Endodermal cell (in vitro differentiated cells): ENCODE measurements at regions not wholly inside any gene's neighbourhood (a gene's known extent, or its start where the extent isn't known, plus 50 kb on each side); places are given as distances from the start of the nearest gene placed in this dataset.

ENCODE experiments used
- DNase-seq: peaks from one replicate; pipeline ENCODE4 v3.0.0-alpha.2; 2017
- H3K27ac ChIP-seq: 2 replicates; pipeline ENCODE4 v1.5.1; 2013; ENCODE audit warnings: mild to moderate bottlenecking, low read depth, low read length, moderate library complexity
- H3K27me3 ChIP-seq: 2 replicates; pipeline ENCODE4 v1.6.1; 2013; ENCODE audit warnings: mild to moderate bottlenecking, low read length, moderate library complexity; ENCODE audit not compliant: insufficient read depth, control insufficient read depth, poor library complexity, severe bottlenecking
- H3K36me3 ChIP-seq: 2 replicates; pipeline ENCODE4 v1.7.0; 2013; ENCODE audit warnings: mild to moderate bottlenecking, low read length, moderate library complexity; ENCODE audit not compliant: control insufficient read depth, insufficient read depth
- H3K4me1 ChIP-seq: one replicate; pipeline ENCODE4 v1.7.0; 2013; ENCODE audit warnings: low read length; ENCODE audit not compliant: control insufficient read depth, insufficient read depth
- H3K4me3 ChIP-seq: 2 replicates; pipeline ENCODE4 v1.5.1; 2013; ENCODE audit warnings: mild to moderate bottlenecking, low read length, moderate library complexity
- H3K9ac ChIP-seq: 2 replicates; pipeline ENCODE4 v1.6.1; 2013; ENCODE audit warnings: mild to moderate bottlenecking, low read length, moderate library complexity; ENCODE audit not compliant: poor library complexity, severe bottlenecking; ENCODE audit errors: extremely low read depth
- H3K9me3 ChIP-seq: 2 replicates; pipeline ENCODE4 v1.6.1; 2013; ENCODE audit warnings: mild to moderate bottlenecking, low read length, moderate library complexity; ENCODE audit not compliant: control insufficient read depth
- H3K27ac Mint-ChIP-seq: 2 replicates; pipeline ENCODE4 v1.8.0; 2020; ENCODE audit warnings: mixed read lengths
- H3K27me3 Mint-ChIP-seq: 2 replicates; pipeline ENCODE4 v1.8.0; 2021; ENCODE audit warnings: mild to moderate bottlenecking, mixed read lengths; ENCODE audit not compliant: insufficient read depth
- H3K36me3 Mint-ChIP-seq: 2 replicates; pipeline ENCODE4 v1.8.0; 2020; ENCODE audit warnings: low read depth, mixed read lengths
- H3K4me1 Mint-ChIP-seq: 2 replicates; pipeline ENCODE4 v1.8.0; 2020; ENCODE audit warnings: mixed read lengths
- H3K4me3 Mint-ChIP-seq: 2 replicates; pipeline ENCODE4 v1.8.0; 2020; ENCODE audit warnings: mild to moderate bottlenecking, moderate library complexity, mixed read lengths
- H3K9me3 Mint-ChIP-seq: 2 replicates; pipeline ENCODE4 v1.8.0; 2020; ENCODE audit warnings: mild to moderate bottlenecking, mixed read lengths
- WGBS, 2 experiments: methylation state at CpG; one replicate each; pipeline versions ENCODE4 v1.1.5 to v1.1.7; 2013; ENCODE audit warnings: missing lambda C conversion rate in 2 of 2, mixed read lengths in 1 of 2; ENCODE audit not compliant: insufficient coverage in 1 of 2, insufficient read length in 1 of 2; 5-methylcytosine and 5-hydroxymethylcytosine counted together
- TF ChIP-seq, protein P1 (sequence below): fragments of 200-600 bp; sonication (generic); conservative IDR thresholded peaks from 2 replicates; pipeline ENCODE4 v1.5.0; 2021; ENCODE audit warnings: antibody characterized with exemption, mild to moderate bottlenecking

DNA sequence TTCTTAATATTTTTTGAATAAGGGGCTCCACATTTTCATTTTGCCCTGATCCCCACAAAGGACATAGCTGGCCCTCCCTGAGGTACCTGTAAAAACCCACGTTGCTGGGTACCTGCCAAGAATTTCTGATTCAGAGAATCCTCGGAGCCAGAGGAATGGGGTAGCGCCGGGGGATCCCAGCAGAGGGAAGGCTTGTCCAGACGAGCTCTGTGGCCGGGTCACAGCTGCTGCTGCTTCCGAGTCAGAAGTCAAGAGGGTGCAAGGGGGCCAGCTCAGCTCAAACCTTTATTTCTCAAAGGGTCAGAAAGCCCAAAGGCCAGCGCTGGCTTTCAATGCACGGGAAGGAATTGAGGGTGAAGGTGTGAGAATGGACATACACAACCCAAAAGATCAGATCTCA lies 68.9 kb upstream of the SDK2 start:
- Mint-ChIP-seq H3K4me1 (peaks cover 6% of the 10 kb centered on the region), H3K27ac (no peak overlapping the region), H3K4me3 (no peak overlapping the region), H3K27me3 (peaks cover 44% of the 10 kb centered on the region), H3K36me3 (no peaks in the 10 kb centered on the region), H3K9me3 (no peaks in the 10 kb centered on the region)
- Histone ChIP-seq H3K4me3 (no peak overlapping the region), H3K27ac (no peak overlapping the region), H3K4me1 (no peaks in the 10 kb centered on the region), H3K9me3 (no peaks in the 10 kb centered on the region), H3K27me3 (peaks cover 32% of the 10 kb centered on the region), H3K36me3 (no peaks in the 10 kb centered on the region), H3K9ac (no peak overlapping the region)
- 65 to 77% methylated on average over 6 to 9 of the region's 9 CpGs for WGBS, 2 experiments
- peak; percentile 79 for DNase-seq
- TF ChIP-seq, protein P1, sequence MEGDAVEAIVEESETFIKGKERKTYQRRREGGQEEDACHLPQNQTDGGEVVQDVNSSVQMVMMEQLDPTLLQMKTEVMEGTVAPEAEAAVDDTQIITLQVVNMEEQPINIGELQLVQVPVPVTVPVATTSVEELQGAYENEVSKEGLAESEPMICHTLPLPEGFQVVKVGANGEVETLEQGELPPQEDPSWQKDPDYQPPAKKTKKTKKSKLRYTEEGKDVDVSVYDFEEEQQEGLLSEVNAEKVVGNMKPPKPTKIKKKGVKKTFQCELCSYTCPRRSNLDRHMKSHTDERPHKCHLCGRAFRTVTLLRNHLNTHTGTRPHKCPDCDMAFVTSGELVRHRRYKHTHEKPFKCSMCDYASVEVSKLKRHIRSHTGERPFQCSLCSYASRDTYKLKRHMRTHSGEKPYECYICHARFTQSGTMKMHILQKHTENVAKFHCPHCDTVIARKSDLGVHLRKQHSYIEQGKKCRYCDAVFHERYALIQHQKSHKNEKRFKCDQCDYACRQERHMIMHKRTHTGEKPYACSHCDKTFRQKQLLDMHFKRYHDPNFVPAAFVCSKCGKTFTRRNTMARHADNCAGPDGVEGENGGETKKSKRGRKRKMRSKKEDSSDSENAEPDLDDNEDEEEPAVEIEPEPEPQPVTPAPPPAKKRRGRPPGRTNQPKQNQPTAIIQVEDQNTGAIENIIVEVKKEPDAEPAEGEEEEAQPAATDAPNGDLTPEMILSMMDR: peak; percentile 59

DNA sequence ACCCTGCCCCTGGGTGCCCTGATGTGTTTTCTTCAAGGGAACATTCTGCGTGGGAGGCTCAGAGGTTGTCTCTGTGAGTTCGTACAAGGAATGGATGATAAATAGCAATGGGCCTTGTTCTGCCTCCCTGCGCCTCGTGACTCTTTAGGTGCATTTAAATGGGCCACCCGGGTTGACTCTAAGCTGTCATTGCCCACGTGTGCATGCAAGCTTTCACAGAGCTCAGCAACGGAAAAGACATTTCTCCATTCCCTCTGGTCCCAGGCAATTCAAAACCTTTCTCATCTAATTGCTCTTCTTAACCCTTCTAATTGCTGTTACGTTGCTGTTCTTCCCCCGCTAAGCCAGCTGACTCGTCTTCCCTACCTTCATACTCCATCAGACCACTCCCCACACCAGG lies 71.5 kb upstream of the SDK2 start:
- no peak overlapping the region for H3K9ac ChIP-seq
- DNase-seq: no peak
- no peaks in the 10 kb centered on the region for H3K36me3 ChIP-seq
- 69 to 76% methylated on average over 8 to 10 of the region's 10 CpGs for WGBS, 2 experiments
- H3K4me3 ChIP-seq: no peak overlapping the region
- H3K27me3 ChIP-seq: peaks cover 15% of the 10 kb centered on the region
- peaks cover 3% of the 10 kb centered on the region for H3K4me1 ChIP-seq
- H3K4me1 Mint-ChIP-seq: peaks cover 4% of the 10 kb centered on the region
- H3K4me3 Mint-ChIP-seq: no peak overlapping the region
- TF ChIP-seq, protein P1: no peak
- H3K9me3 ChIP-seq: no peaks in the 10 kb centered on the region
- no peaks in the 10 kb centered on the region for H3K36me3 Mint-ChIP-seq
- peaks cover 24% of the 10 kb centered on the region for H3K27me3 Mint-ChIP-seq
- no peak overlapping the region for H3K27ac ChIP-seq
- no peak overlapping the region for H3K27ac Mint-ChIP-seq
- H3K9me3 Mint-ChIP-seq: no peaks in the 10 kb centered on the region

DNA sequence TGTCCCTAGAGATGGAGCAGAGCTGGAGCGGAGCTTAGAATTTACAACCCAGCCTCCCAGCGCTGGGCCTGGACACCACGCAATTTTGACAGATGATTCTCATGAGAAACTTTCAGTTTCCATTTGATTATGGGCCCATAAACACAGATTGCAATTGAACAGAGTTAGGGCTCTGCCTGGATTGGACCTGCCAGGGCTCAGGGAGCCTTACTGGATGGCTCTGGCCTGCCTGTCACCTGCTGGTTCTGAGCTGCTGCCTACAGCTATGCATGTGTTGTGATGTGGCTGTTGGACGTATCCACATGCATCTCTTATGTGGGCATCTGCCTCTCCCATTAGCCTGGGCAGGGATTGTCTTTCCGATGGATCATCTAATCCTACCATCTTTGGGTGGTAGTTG lies 73.4 kb upstream of the SDK2 start:
- Mint-ChIP-seq H3K4me3 (no peak overlapping the region), H3K27ac (no peak overlapping the region), H3K36me3 (no peaks in the 10 kb centered on the region), H3K4me1 (peaks cover 4% of the 10 kb centered on the region), H3K9me3 (no peaks in the 10 kb centered on the region), H3K27me3 (peaks cover 14% of the 10 kb centered on the region)
- Histone ChIP-seq H3K27me3 (peaks cover 13% of the 10 kb centered on the region), H3K4me3 (no peak overlapping the region), H3K36me3 (no peaks in the 10 kb centered on the region), H3K4me1 (peaks cover 3% of the 10 kb centered on the region), H3K9me3 (no peaks in the 10 kb centered on the region), H3K9ac (no peak overlapping the region), H3K27ac (no peak overlapping the region)
- DNase-seq: no peak
- WGBS, 2 experiments: 97 to 100% methylated on average over 4 to 5 of the region's 5 CpGs
- TF ChIP-seq, protein P1: no peak
